Right lobe of liver (tissue), 4 donors: ENCODE measurements at regions not wholly inside any gene's neighbourhood (a gene's known extent, or its start where the extent isn't known, plus 50 kb on each side); places are given as distances from the start of the nearest gene placed in this dataset.
"Not testable (repeated sequence)": the region's sequence is repeated elsewhere in the genome, so short reads cannot be mapped to it uniquely, and the experiment has no call there.

ENCODE experiments used
- POLR2A ChIP-seq: fragments of 450-650 bp; IDR thresholded peaks from one replicate; pipeline ENCODE4 v1.6.1; 2017; ENCODE audit warnings: antibody characterized with exemption, mild to moderate bottlenecking
- TF ChIP-seq, protein P1 (sequence below), 4 donors: fragments of 200-600 bp in 3 of 4; fragments of 450-650 bp in 1 of 4; IDR thresholded peaks; one replicate each; pipeline versions ENCODE4 v1.5.1 to v1.8.0; 2016 to 2022; ENCODE audit warnings: antibody characterized with exemption in 4 of 4, mild to moderate bottlenecking in 2 of 4
- donor health status: DM: no; HTN: no; CAD: no.
- donor health status: DM: no; HTN: no; CAD: no.
- donor health status: DM: no; HTN: yes; CAD: no.

DNA sequence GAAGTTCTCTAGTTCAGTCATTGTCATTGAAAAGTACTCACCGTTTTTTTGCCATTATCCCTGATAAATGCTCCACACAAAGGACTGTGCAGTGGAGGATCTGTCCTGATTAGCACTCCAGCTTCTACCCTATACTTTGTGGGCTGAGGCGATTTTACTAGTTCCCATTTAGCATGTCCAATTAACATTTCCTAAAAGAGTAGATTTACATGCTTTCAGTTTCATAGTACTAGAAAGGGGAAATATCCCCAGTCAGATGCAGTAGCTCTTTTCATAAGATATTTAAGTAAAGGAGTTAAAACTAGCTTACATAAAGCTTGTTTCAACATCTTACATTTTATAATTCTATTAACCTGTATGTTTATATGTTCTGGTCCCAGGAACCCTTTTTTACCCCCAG lies 144.9 kb upstream of the APOOL start:
- TF ChIP-seq, protein P1, sequence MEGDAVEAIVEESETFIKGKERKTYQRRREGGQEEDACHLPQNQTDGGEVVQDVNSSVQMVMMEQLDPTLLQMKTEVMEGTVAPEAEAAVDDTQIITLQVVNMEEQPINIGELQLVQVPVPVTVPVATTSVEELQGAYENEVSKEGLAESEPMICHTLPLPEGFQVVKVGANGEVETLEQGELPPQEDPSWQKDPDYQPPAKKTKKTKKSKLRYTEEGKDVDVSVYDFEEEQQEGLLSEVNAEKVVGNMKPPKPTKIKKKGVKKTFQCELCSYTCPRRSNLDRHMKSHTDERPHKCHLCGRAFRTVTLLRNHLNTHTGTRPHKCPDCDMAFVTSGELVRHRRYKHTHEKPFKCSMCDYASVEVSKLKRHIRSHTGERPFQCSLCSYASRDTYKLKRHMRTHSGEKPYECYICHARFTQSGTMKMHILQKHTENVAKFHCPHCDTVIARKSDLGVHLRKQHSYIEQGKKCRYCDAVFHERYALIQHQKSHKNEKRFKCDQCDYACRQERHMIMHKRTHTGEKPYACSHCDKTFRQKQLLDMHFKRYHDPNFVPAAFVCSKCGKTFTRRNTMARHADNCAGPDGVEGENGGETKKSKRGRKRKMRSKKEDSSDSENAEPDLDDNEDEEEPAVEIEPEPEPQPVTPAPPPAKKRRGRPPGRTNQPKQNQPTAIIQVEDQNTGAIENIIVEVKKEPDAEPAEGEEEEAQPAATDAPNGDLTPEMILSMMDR (IDR thresholded peaks at IDR 0.05), result not testable (repeated sequence)
- TF ChIP-seq POLR2A, result not testable (repeated sequence)
